ENCODE measurements at regions not wholly inside any gene's neighbourhood (a gene's known extent, or its start where the extent isn't known, plus 50 kb on each side); places are given as distances from the start of the nearest gene placed in this dataset.
"Not testable (repeated sequence)": the region's sequence is repeated elsewhere in the genome, so short reads cannot be mapped to it uniquely, and the experiment has no call there.

- Mint-ChIP-seq H3K27ac (ENCODE audit: unreplicated experiment) (no peak overlapping the region), H3K27me3 (ENCODE audit: low read depth) (no peaks in the 10 kb centered on the region), H3K9me3 (ENCODE audit: low read depth) (peaks cover 10% of the 10 kb centered on the region), H3K36me3 (ENCODE audit: low read depth) (no peaks in the 10 kb centered on the region), H3K4me1 (ENCODE audit: low read depth) (no peaks in the 10 kb centered on the region), H3K4me3 (ENCODE audit: unreplicated experiment) (no peak overlapping the region)
- no peak for DNase-seq (ENCODE audit: low spot score)
- TF ChIP-seq, protein P1, sequence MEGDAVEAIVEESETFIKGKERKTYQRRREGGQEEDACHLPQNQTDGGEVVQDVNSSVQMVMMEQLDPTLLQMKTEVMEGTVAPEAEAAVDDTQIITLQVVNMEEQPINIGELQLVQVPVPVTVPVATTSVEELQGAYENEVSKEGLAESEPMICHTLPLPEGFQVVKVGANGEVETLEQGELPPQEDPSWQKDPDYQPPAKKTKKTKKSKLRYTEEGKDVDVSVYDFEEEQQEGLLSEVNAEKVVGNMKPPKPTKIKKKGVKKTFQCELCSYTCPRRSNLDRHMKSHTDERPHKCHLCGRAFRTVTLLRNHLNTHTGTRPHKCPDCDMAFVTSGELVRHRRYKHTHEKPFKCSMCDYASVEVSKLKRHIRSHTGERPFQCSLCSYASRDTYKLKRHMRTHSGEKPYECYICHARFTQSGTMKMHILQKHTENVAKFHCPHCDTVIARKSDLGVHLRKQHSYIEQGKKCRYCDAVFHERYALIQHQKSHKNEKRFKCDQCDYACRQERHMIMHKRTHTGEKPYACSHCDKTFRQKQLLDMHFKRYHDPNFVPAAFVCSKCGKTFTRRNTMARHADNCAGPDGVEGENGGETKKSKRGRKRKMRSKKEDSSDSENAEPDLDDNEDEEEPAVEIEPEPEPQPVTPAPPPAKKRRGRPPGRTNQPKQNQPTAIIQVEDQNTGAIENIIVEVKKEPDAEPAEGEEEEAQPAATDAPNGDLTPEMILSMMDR (IDR thresholded peaks at IDR 0.05) = no peak
These were observed 1420.4 kb downstream of the RAPGEF2 start for GRCh38 chr4:160523231-160523630.

GRCh38 chr4:160537681-160538080 is 1434.8 kb downstream of the RAPGEF2 start:
- TF ChIP-seq, protein P1 (IDR thresholded peaks at IDR 0.05) = no peak
- Mint-ChIP-seq H3K27me3 (ENCODE audit: low read depth) (no peaks in the 10 kb centered on the region), H3K4me3 (ENCODE audit: unreplicated experiment) (no peak overlapping the region), H3K27ac (ENCODE audit: unreplicated experiment) (no peak overlapping the region), H3K36me3 (ENCODE audit: low read depth) (no peaks in the 10 kb centered on the region), H3K9me3 (ENCODE audit: low read depth) (peaks cover 8% of the 10 kb centered on the region), H3K4me1 (ENCODE audit: low read depth) (no peaks in the 10 kb centered on the region)
- no peak for DNase-seq (ENCODE audit: low spot score)

GRCh38 chr4:160546201-160546600 is 1443.3 kb downstream of the RAPGEF2 start:
- no peak overlapping the region for H3K27ac Mint-ChIP-seq (ENCODE audit: unreplicated experiment)
- H3K27me3 Mint-ChIP-seq (ENCODE audit: low read depth) = no peaks in the 10 kb centered on the region
- H3K4me3 Mint-ChIP-seq (ENCODE audit: unreplicated experiment) = no peak overlapping the region
- peaks cover 6% of the 10 kb centered on the region for H3K9me3 Mint-ChIP-seq (ENCODE audit: low read depth)
- H3K36me3 Mint-ChIP-seq (ENCODE audit: low read depth) = no peaks in the 10 kb centered on the region
- DNase-seq (ENCODE audit: low spot score) = no peak
- TF ChIP-seq, protein P1 (IDR thresholded peaks at IDR 0.05) = no peak
- H3K4me1 Mint-ChIP-seq (ENCODE audit: low read depth) = no peaks in the 10 kb centered on the region

- H3K4me3 Mint-ChIP-seq (ENCODE audit: unreplicated experiment); H3K27me3 Mint-ChIP-seq (ENCODE audit: low read depth); H3K9me3 Mint-ChIP-seq (ENCODE audit: low read depth); H3K27ac Mint-ChIP-seq (ENCODE audit: unreplicated experiment); H3K4me1 Mint-ChIP-seq (ENCODE audit: low read depth); H3K36me3 Mint-ChIP-seq (ENCODE audit: low read depth): not testable (repeated sequence)
- DNase-seq (ENCODE audit: low spot score) = peak; percentile 69
These were observed 1447.2 kb downstream of the RAPGEF2 start for GRCh38 chr4:160549951-160550519.

DNA sequence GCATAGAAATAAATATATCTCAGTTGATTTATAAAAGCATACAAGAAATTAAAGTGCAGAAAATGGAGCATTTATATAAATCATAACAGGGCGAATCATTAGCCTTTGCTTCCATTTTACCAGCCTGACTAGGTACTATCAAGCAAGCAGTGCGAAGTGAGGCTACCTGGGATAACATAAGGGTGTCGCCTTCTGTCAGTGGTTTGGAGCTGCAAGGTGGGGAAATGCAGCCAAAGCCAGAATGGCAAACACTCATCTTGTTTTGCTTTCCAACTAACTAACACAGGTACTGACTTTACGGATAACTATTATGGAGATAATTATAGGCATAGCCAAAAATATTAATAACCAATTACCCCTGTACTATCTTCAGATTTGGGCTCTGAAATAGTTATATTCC is 1459.8 kb downstream of the RAPGEF2 start:
- TF ChIP-seq, protein P1 (IDR thresholded peaks at IDR 0.05) = no peak
- no peaks in the 10 kb centered on the region for H3K27me3 Mint-ChIP-seq (ENCODE audit: low read depth)
- H3K4me3 Mint-ChIP-seq (ENCODE audit: unreplicated experiment) = no peak overlapping the region
- H3K4me1 Mint-ChIP-seq (ENCODE audit: low read depth) = no peaks in the 10 kb centered on the region
- DNase-seq (ENCODE audit: low spot score) = no peak
- no peaks in the 10 kb centered on the region for H3K36me3 Mint-ChIP-seq (ENCODE audit: low read depth)
- no peak overlapping the region for H3K27ac Mint-ChIP-seq (ENCODE audit: unreplicated experiment)
- no peaks in the 10 kb centered on the region for H3K9me3 Mint-ChIP-seq (ENCODE audit: low read depth)

DNA sequence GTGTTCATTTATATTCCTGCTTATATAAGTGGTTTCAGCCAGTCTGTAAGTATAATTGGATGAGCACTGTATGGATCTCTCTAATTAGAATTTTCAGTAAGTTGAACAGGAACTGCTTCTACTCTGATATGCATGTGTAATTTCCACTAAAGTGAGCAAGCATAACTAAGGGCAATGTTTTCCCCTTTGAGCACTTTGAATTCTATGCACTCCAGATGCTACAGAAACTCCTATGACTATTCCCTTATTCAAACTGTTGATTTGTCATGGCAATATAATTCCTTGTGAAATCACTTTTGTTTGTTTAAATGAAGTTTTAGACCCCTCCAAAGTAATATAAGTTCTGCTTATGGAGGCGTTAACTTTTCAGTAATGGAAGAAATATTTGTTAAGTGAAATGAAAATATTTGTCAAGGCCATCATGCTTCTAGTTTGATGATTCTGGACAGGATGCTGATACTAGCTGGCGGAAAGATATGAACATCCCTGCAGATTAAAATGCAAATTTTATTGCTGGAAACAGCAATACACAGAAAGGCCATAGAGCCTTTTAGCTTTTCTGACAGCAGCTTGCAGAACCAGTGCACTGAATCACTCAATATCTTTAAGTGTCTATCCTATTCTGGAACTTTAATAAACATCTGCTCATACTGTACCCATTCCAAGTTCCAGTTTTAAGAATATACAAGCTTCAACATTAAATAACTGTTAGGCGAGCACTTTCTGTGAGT is 1460.8 kb downstream of the RAPGEF2 start:
- H3K36me3 Mint-ChIP-seq (ENCODE audit: low read depth) = no peaks in the 10 kb centered on the region
- H3K4me3 Mint-ChIP-seq (ENCODE audit: unreplicated experiment) = no peak overlapping the region
- TF ChIP-seq, protein P1 (IDR thresholded peaks at IDR 0.05) = no peak
- DNase-seq (ENCODE audit: low spot score) = no peak
- H3K27me3 Mint-ChIP-seq (ENCODE audit: low read depth) = peaks cover 2% of the 10 kb centered on the region
- no peaks in the 10 kb centered on the region for H3K9me3 Mint-ChIP-seq (ENCODE audit: low read depth)
- no peaks in the 10 kb centered on the region for H3K4me1 Mint-ChIP-seq (ENCODE audit: low read depth)
- no peak overlapping the region for H3K27ac Mint-ChIP-seq (ENCODE audit: unreplicated experiment)
